K562 (cell line): ENCODE measurements at regions not wholly inside any gene's neighbourhood (a gene's known extent, or its start where the extent isn't known, plus 50 kb on each side); places are given as distances from the start of the nearest gene placed in this dataset.

Experiments used
- ATAC-seq: fragments of 200-7000 bp; cut with Tn5 transposase; 3 replicates; pipeline ENCODE4 v1.9.1; 2020; ENCODE audit warnings: moderate library complexity
- BruUV-seq: library from RNA; stranded (reverse); fragments of 400-500 nt; replicated peaks from 2 replicates; lab custom pipeline; 2021; lab: Mats Ljungman, UMichigan
- CTCF ChIA-PET: fragments of 300-600 bp; formaldehyde crosslinking; extraction: SDS; loops from one replicate; lab custom pipeline; 2021; ENCODE audit warnings: low intra/inter-chr PET ratio; lab: Yijun Ruan, JAX
- POLR2A ChIA-PET: fragments of 300-600, 350-650 bp; sonication (Branson Sonifier 250); formaldehyde crosslinking; extraction: SDS; loops from one replicate; lab custom pipeline; 2021; ENCODE audit warnings: antibody characterized with exemption, inconsistent platforms; lab: Yijun Ruan, JAX
- DNase-seq, 4 experiments: peaks; one replicate each; pipeline versions ENCODE4 v3.0.0 to v3.0.0-alpha.2; 2011 to 2018; ENCODE audit warnings: low spot score in 3 of 4, mixed read lengths in 3 of 4; ENCODE audit errors: extremely low read depth in 1 of 4
- FAIRE-seq: peaks from 2 replicates; lab custom pipeline; 2011; peaks lifted over from hg19 to GRCh38; lab: Jason Lieb, UNC
- H2AFZ ChIP-seq: 2 replicates; pipeline ENCODE4 v1.6.0; 2011; ENCODE audit warnings: low read depth, low read length, control low read depth, inconsistent platforms
- H3K27ac ChIP-seq: fragments of 200-600 bp; 3 replicates; pipeline ENCODE4 v1.8.0; 2011; ENCODE audit warnings: low read depth, mild to moderate bottlenecking, control low read depth, inconsistent platforms, low read length, moderate library complexity, mixed read lengths; ENCODE audit errors: extremely low read depth
- H3K27me3 ChIP-seq, 2 experiments: fragments of 300-600 bp in 1 of 2; 2 replicates in 1 of 2; 3 replicates in 1 of 2; pipeline versions ENCODE4 v1.6.0 to v1.8.0; 2011; ENCODE audit warnings: inconsistent platforms in 2 of 2, low read length in 2 of 2, mild to moderate bottlenecking in 1 of 2, mixed read lengths in 1 of 2, moderate library complexity in 1 of 2; ENCODE audit not compliant: control insufficient read depth in 2 of 2, insufficient read depth in 2 of 2
- H3K36me3 ChIP-seq: fragments of 300-600 bp; 3 replicates; pipeline ENCODE4 v1.8.0; 2011; ENCODE audit warnings: mild to moderate bottlenecking, low read length, inconsistent platforms; ENCODE audit not compliant: control insufficient read depth, insufficient read depth
- H3K4me1 ChIP-seq, 2 experiments: fragments of 200-600 bp in 1 of 2; replicated peaks in 1 of 2; 2 replicates in 1 of 2; 3 replicates in 1 of 2; pipeline versions ENCODE4 v1.5.1 to v1.8.0; 2011; ENCODE audit warnings: inconsistent platforms in 2 of 2, low read length in 2 of 2, mild to moderate bottlenecking in 1 of 2, mixed read lengths in 1 of 2, moderate library complexity in 1 of 2; ENCODE audit not compliant: control insufficient read depth in 2 of 2, insufficient read depth in 2 of 2
- H3K4me2 ChIP-seq: 2 replicates; pipeline ENCODE4 v1.6.1; 2011; ENCODE audit warnings: low read length, control low read depth, inconsistent platforms, mixed read lengths; ENCODE audit not compliant: insufficient read depth
- H3K4me3 ChIP-seq: fragments of 200-600 bp; sonication (generic), shearing (Covaris generic); 2 replicates; pipeline ENCODE4 v1.5.1; 2016; ENCODE audit warnings: control low read depth, inconsistent platforms
- H3K79me2 ChIP-seq: fragments of 200-600 bp; 3 replicates; pipeline ENCODE4 v1.8.0; 2011; ENCODE audit warnings: low read length, inconsistent platforms; ENCODE audit not compliant: control insufficient read depth, insufficient read depth
- H3K9ac ChIP-seq, 2 experiments: 2 replicates each; pipeline versions ENCODE4 v1.6.0 to v1.6.1; 2011; ENCODE audit warnings: low read depth in 2 of 2, low read length in 2 of 2, control low read depth in 1 of 2, inconsistent platforms in 1 of 2, mild to moderate bottlenecking in 1 of 2, mixed read lengths in 1 of 2; ENCODE audit not compliant: insufficient read depth in 1 of 2
- H3K9me1 ChIP-seq: one replicate; pipeline ENCODE4 v1.6.0; 2011; ENCODE audit warnings: inconsistent platforms, mild to moderate bottlenecking, low read length, moderate library complexity; ENCODE audit not compliant: control insufficient read depth, insufficient read depth
- H3K9me3 ChIP-seq: replicated peaks from 2 replicates; pipeline ENCODE4 v1.5.1; 2011; ENCODE audit warnings: low read depth, low read length, inconsistent platforms; ENCODE audit not compliant: control insufficient read depth, insufficient read depth
- H4K20me1 ChIP-seq: replicated peaks from 2 replicates; pipeline ENCODE4 v1.6.1; 2011; ENCODE audit warnings: low read length, inconsistent platforms, mixed read lengths; ENCODE audit not compliant: control insufficient read depth, insufficient read depth
- E2F3 ChIP-seq: fragments of 250-450 bp; sonication (Bioruptor Pico); IDR thresholded peaks from 2 replicates; pipeline ENCODE4 v1.4.0; 2020; ENCODE audit warnings: mild to moderate bottlenecking
- HNRNPK ChIP-seq: fragments of 200-400 bp; formaldehyde crosslinking; IDR thresholded peaks from one replicate; pipeline ENCODE4 v1.6.1; 2018; ENCODE audit warnings: mild to moderate bottlenecking, low read depth, low read length; ENCODE audit not compliant: poor library complexity, severe bottlenecking
- RBM39 ChIP-seq: fragments of 200-400 bp; formaldehyde crosslinking; optimal IDR thresholded peaks from 2 replicates; pipeline ENCODE3; 2018; ENCODE audit warnings: low read depth, low read length
- SIRT6 ChIP-seq: IDR thresholded peaks from one replicate; pipeline ENCODE4 v1.6.1; 2012; ENCODE audit warnings: low read depth, mild to moderate bottlenecking, control low read depth, inconsistent platforms, low read length, moderate library complexity
- SLC30A9 ChIP-seq: fragments of 250-450 bp; sonication (Bioruptor Pico); IDR thresholded peaks from 2 replicates; pipeline ENCODE4 v1.8.0; 2022; ENCODE audit warnings: mild to moderate bottlenecking, moderate library complexity
- SMARCC2 ChIP-seq: fragments of 450-650 bp; IDR thresholded peaks from 2 replicates; pipeline ENCODE4 v1.6.1; 2017; ENCODE audit warnings: antibody characterized with exemption, moderate library complexity, mild to moderate bottlenecking, low read depth
- SNIP1 ChIP-seq: fragments of 450-650 bp; IDR thresholded peaks from 2 replicates; pipeline ENCODE4 v1.7.1; 2017; ENCODE audit warnings: low read depth, mild to moderate bottlenecking
- ZNF354B ChIP-seq: fragments of 250-450 bp; sonication (Bioruptor Pico); IDR thresholded peaks from 2 replicates; pipeline ENCODE4 v1.4.0; 2020
- WGBS: fragments of 100-300 bp; shearing (Covaris generic); methylation state at CpG from one replicate; pipeline ENCODE4 v1.1.6; 2016; ENCODE audit warnings: low coverage, mixed read lengths; ENCODE audit not compliant: insufficient coverage; ENCODE audit errors: missing lambda C conversion rate; 5-methylcytosine and 5-hydroxymethylcytosine counted together
- in situ Hi-C: fragments of 300-500 bp; cut with MboI; formaldehyde crosslinking; loops from 4 replicates; pipeline ENCODE4 v1.15.0; 2018; ENCODE audit warnings: inconsistent platforms, mixed read lengths
- intact Hi-C: fragments of 100-400 bp; cut with micrococcal nuclease; formaldehyde crosslinking; loops from 2 replicates; pipeline ENCODE4 v1.14.2; 2022
- TF ChIP-seq, protein P1 (sequence below): fragments of 450-650 bp; IDR thresholded peaks from 2 replicates; pipeline ENCODE4 v1.6.1; 2016; ENCODE audit warnings: borderline replicate concordance
- TF ChIP-seq, protein P2 (sequence below): sonication (generic); IDR thresholded peaks from 2 replicates; pipeline ENCODE4 v1.6.1; 2016
- TF ChIP-seq, protein P3 (sequence below): fragments of 450-650 bp; formaldehyde crosslinking; IDR thresholded peaks from 2 replicates; pipeline ENCODE4 v1.4.0; 2020; ENCODE audit warnings: mild to moderate bottlenecking, moderate library complexity

DNA sequence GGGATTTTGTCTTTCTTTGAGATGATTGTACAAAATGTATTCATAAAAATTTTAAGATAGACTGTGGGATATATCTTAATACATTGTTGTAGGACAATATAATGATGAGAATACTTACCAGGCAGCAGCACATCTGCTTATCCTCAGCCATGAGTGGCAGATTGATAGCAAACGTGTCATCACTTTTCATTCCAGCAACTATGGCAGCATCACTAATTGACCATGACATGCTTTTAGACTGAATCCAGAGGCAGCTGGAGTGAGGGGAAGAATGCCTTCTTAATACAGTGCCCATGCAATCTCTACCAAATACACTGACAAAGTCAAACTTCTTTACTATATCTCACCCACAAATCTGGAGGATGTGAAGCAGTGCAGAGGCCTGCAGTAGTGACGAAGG, 755.2 kb upstream of the RAG2 start (continued):
- no peak for TF ChIP-seq E2F3 (CRISPR knock-in tag)
- TF ChIP-seq, protein P1, sequence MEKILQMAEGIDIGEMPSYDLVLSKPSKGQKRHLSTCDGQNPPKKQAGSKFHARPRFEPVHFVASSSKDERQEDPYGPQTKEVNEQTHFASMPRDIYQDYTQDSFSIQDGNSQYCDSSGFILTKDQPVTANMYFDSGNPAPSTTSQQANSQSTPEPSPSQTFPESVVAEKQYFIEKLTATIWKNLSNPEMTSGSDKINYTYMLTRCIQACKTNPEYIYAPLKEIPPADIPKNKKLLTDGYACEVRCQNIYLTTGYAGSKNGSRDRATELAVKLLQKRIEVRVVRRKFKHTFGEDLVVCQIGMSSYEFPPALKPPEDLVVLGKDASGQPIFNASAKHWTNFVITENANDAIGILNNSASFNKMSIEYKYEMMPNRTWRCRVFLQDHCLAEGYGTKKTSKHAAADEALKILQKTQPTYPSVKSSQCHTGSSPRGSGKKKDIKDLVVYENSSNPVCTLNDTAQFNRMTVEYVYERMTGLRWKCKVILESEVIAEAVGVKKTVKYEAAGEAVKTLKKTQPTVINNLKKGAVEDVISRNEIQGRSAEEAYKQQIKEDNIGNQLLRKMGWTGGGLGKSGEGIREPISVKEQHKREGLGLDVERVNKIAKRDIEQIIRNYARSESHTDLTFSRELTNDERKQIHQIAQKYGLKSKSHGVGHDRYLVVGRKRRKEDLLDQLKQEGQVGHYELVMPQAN, result no peak

DNA sequence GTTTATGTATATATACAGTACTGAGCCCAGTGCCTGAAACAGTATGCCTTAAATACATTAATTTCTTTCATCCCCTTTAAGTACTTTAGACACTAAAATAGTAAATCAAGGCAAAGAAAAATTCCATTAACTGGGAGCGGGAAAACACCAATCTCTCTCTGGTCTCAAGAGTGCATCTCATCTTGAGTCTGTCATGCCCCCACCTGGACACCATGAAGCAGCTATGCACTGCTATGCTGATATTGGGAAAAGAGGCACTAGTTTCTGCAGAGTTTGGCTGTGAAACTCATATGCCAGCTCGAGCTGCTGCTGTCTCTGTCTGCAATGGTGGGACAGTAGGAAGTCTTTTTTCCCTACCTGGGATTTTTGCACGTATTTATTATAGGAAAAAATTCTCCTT, 754.4 kb upstream of the RAG2 start:
- H3K27ac ChIP-seq, result no peak overlapping the region
- no peaks in the 10 kb centered on the region for H3K4me1 ChIP-seq
- H3K9ac ChIP-seq, result no peak overlapping the region
- H2AFZ ChIP-seq, result no peak overlapping the region
- no peaks in the 10 kb centered on the region for H3K27me3 ChIP-seq
- WGBS, result 0% methylated on average over 3 of the region's 3 CpGs
- no peak for DNase-seq
- no peak for ATAC-seq
- ChIA-PET CTCF (no interaction called here), POLR2A (no interaction called here)
- no peak overlapping the region for H3K4me3 ChIP-seq
- no peaks in the 10 kb centered on the region for H4K20me1 ChIP-seq
- no peaks in the 10 kb centered on the region for H3K79me2 ChIP-seq
- in situ Hi-C loops (no loop called here), intact Hi-C loops (no loop called here)
- no peaks in the 10 kb centered on the region for H3K36me3 ChIP-seq
- H3K9me1 ChIP-seq, result no peaks in the 10 kb centered on the region
- BruUV-seq, result no TSS peak
- no peak for FAIRE-seq
- H3K4me2 ChIP-seq, result no peak overlapping the region
- peaks cover 3% of the 10 kb centered on the region for H3K9me3 ChIP-seq
- TF ChIP-seq SLC30A9 (no peak), SIRT6 (no peak), SMARCC2 (no peak), SNIP1 (no peak), RBM39 (no peak), HNRNPK (no peak), ZNF354B (no peak)
- TF ChIP-seq, protein P2, sequence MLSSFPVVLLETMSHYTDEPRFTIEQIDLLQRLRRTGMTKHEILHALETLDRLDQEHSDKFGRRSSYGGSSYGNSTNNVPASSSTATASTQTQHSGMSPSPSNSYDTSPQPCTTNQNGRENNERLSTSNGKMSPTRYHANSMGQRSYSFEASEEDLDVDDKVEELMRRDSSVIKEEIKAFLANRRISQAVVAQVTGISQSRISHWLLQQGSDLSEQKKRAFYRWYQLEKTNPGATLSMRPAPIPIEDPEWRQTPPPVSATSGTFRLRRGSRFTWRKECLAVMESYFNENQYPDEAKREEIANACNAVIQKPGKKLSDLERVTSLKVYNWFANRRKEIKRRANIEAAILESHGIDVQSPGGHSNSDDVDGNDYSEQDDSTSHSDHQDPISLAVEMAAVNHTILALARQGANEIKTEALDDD, result no peak
- TF ChIP-seq, protein P3, sequence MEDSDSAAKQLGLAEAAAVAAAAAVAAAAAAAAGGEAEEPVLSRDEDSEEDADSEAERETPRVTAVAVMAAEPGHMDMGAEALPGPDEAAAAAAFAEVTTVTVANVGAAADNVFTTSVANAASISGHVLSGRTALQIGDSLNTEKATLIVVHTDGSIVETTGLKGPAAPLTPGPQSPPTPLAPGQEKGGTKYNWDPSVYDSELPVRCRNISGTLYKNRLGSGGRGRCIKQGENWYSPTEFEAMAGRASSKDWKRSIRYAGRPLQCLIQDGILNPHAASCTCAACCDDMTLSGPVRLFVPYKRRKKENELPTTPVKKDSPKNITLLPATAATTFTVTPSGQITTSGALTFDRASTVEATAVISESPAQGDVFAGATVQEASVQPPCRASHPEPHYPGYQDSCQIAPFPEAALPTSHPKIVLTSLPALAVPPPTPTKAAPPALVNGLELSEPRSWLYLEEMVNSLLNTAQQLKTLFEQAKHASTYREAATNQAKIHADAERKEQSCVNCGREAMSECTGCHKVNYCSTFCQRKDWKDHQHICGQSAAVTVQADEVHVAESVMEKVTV (CRISPR knock-in tag), result no peak
